Natural killer cell treated with Interleukin-12 subunit alpha and Interleukin-12 subunit beta and Interleukin-15 and Interleukin-18, amount 100 ng/mL, for 72 hours (primary cell): ENCODE measurements at regions not wholly inside any gene's neighbourhood (a gene's known extent, or its start where the extent isn't known, plus 50 kb on each side); places are given as distances from the start of the nearest gene placed in this dataset.

ENCODE experiments used
- ATAC-seq, 2 donors: fragments of 150-1000 bp; cut with Tn5 transposase in 1 of 2; sonication (Bioruptor Pico), chemical (Tn5 transposase) in 1 of 2; 2 replicates each; pipeline ENCODE4 v1.10.0; 2021
- DNase-seq: peaks from one replicate; pipeline ENCODE4 v3.0.0; 2022; ENCODE audit warnings: low spot score
- H3K27ac Mint-ChIP-seq, 2 donors: 1 replicate in 1 of 2; 2 replicates in 1 of 2; pipeline ENCODE4 v1.8.0; 2022; ENCODE audit warnings: mixed read lengths in 2 of 2, mild to moderate bottlenecking in 1 of 2, moderate library complexity in 1 of 2
- H3K27me3 Mint-ChIP-seq, 2 donors: 1 replicate in 1 of 2; 2 replicates in 1 of 2; pipeline ENCODE4 v1.8.0; 2022; ENCODE audit warnings: mixed read lengths in 2 of 2
- H3K36me3 Mint-ChIP-seq: one replicate; pipeline ENCODE4 v1.8.0; 2022; ENCODE audit warnings: mixed read lengths
- H3K4me1 Mint-ChIP-seq, 2 donors: 1 replicate in 1 of 2; 2 replicates in 1 of 2; pipeline ENCODE4 v1.8.0; 2022; ENCODE audit warnings: low read depth in 2 of 2, mixed read lengths in 2 of 2, mild to moderate bottlenecking in 1 of 2
- H3K4me3 Mint-ChIP-seq: one replicate; pipeline ENCODE4 v1.8.0; 2022; ENCODE audit warnings: mixed read lengths
- H3K9me3 Mint-ChIP-seq: 2 replicates; pipeline ENCODE4 v1.8.0; 2022; ENCODE audit warnings: mixed read lengths

- Mint-ChIP-seq H3K27ac (no peak overlapping the region), H3K4me1 (no peaks in the 10 kb centered on the region), H3K4me3 (no peak overlapping the region), H3K36me3 (no peaks in the 10 kb centered on the region), H3K9me3 (no peaks in the 10 kb centered on the region), H3K27me3 (peaks cover 35 to 45% of the 10 kb centered on the region in 2 donors)
- no peak for ATAC-seq
- DNase-seq = no peak
Observed at GRCh38 chr20:21456207-21456606, 57.7 kb downstream of the NKX2-2 start.

- ATAC-seq (no peak), DNase-seq (no peak)
- Mint-ChIP-seq H3K4me3 (no peak overlapping the region), H3K4me1 (no peaks in the 10 kb centered on the region), H3K36me3 (no peaks in the 10 kb centered on the region), H3K27me3 (peaks cover 39 to 50% of the 10 kb centered on the region in 2 donors), H3K27ac (no peak overlapping the region), H3K9me3 (no peaks in the 10 kb centered on the region)
Observed at GRCh38 chr20:21453690-21454089, 56.4 kb upstream of the NKX2-4 start.

- Mint-ChIP-seq H3K4me3 (no peak overlapping the region), H3K27me3 (peaks cover 30 to 37% of the 10 kb centered on the region in 2 donors), H3K36me3 (no peaks in the 10 kb centered on the region), H3K27ac (no peak overlapping the region), H3K4me1 (no peaks in the 10 kb centered on the region), H3K9me3 (no peaks in the 10 kb centered on the region)
- ATAC-seq (no peak), DNase-seq (no peak)
Observed at GRCh38 chr20:21450572-21450971, 53.2 kb upstream of the NKX2-4 start.
